ENCODE measurements at regions not wholly inside any gene's neighbourhood (a gene's known extent, or its start where the extent isn't known, plus 50 kb on each side); places are given as distances from the start of the nearest gene placed in this dataset.
A peak's percentile ranks its signal among the peaks of the same experiment; 100 is the strongest.
"Not testable (repeated sequence)": the region's sequence is repeated elsewhere in the genome, so short reads cannot be mapped to it uniquely, and the experiment has no call there.

GRCh38 chr1:143574891-143575520, 396.8 kb downstream of the FAM72C start:
- H3K36me3 ChIP-seq (ENCODE audit: insufficient read depth), result no peaks in the 10 kb centered on the region
- no peaks in the 10 kb centered on the region for H3K4me1 ChIP-seq (ENCODE audit: low read depth, poor library complexity, severe bottlenecking)
- no peak for TF ChIP-seq CTCF (conservative IDR thresholded peaks at IDR 0.05; ENCODE audit: low read depth, low read length)
- H3K79me2 ChIP-seq (ENCODE audit: insufficient read depth, low read depth), result no peaks in the 10 kb centered on the region
- no peaks in the 10 kb centered on the region for H3K27me3 ChIP-seq (ENCODE audit: insufficient read depth, low read depth)
- H3K4me3 ChIP-seq (IDR thresholded peaks at IDR 0.05; ENCODE audit: insufficient read depth, low read depth, low read length), result no peak overlapping the region
- H3K9ac ChIP-seq, result no peak overlapping the region
- no peak overlapping the region for H3K27ac ChIP-seq
- H2AFZ ChIP-seq (ENCODE audit: low read depth), result no peak overlapping the region
- H3K4me2 ChIP-seq, result no peak overlapping the region
- no peaks in the 10 kb centered on the region for H4K20me1 ChIP-seq (ENCODE audit: insufficient read depth)

GRCh38 chr1:143572661-143573060, 399.1 kb downstream of the FAM72C start:
- not testable (repeated sequence) for H3K79me2 ChIP-seq (ENCODE audit: insufficient read depth, low read depth); H3K4me2 ChIP-seq; H4K20me1 ChIP-seq (ENCODE audit: insufficient read depth); H3K27ac ChIP-seq; H3K27me3 ChIP-seq (ENCODE audit: insufficient read depth, low read depth); H2AFZ ChIP-seq (ENCODE audit: low read depth); H3K4me3 ChIP-seq (IDR thresholded peaks at IDR 0.05; ENCODE audit: insufficient read depth, low read depth, low read length); H3K36me3 ChIP-seq (ENCODE audit: insufficient read depth); H3K9ac ChIP-seq; H3K4me1 ChIP-seq (ENCODE audit: low read depth, poor library complexity, severe bottlenecking)

- not testable (repeated sequence) for H3K36me3 ChIP-seq (ENCODE audit: insufficient read depth); H2AFZ ChIP-seq (ENCODE audit: low read depth); H4K20me1 ChIP-seq (ENCODE audit: insufficient read depth); H3K9ac ChIP-seq; H3K4me2 ChIP-seq; H3K4me3 ChIP-seq (IDR thresholded peaks at IDR 0.05; ENCODE audit: insufficient read depth, low read depth, low read length); H3K4me1 ChIP-seq (ENCODE audit: low read depth, poor library complexity, severe bottlenecking); H3K79me2 ChIP-seq (ENCODE audit: insufficient read depth, low read depth); H3K27me3 ChIP-seq (ENCODE audit: insufficient read depth, low read depth); H3K27ac ChIP-seq
These were observed 408.0 kb downstream of the FAM72C start for GRCh38 chr1:143563761-143564160.

GRCh38 chr1:143553627-143554026, 418.2 kb downstream of the FAM72C start:
- TF ChIP-seq CTCF (conservative IDR thresholded peaks at IDR 0.05; ENCODE audit: low read depth, low read length), result no peak
- H3K27ac ChIP-seq, result no peak overlapping the region
- H4K20me1 ChIP-seq (ENCODE audit: insufficient read depth), result no peaks in the 10 kb centered on the region
- H3K79me2 ChIP-seq (ENCODE audit: insufficient read depth, low read depth), result no peaks in the 10 kb centered on the region
- H3K9ac ChIP-seq, result no peak overlapping the region
- H2AFZ ChIP-seq (ENCODE audit: low read depth), result no peak overlapping the region
- no peaks in the 10 kb centered on the region for H3K27me3 ChIP-seq (ENCODE audit: insufficient read depth, low read depth)
- H3K4me2 ChIP-seq, result no peak overlapping the region
- H3K4me1 ChIP-seq (ENCODE audit: low read depth, poor library complexity, severe bottlenecking), result no peaks in the 10 kb centered on the region
- no peaks in the 10 kb centered on the region for H3K36me3 ChIP-seq (ENCODE audit: insufficient read depth)
- H3K4me3 ChIP-seq (IDR thresholded peaks at IDR 0.05; ENCODE audit: insufficient read depth, low read depth, low read length), result no peak overlapping the region

- not testable (repeated sequence) for H3K79me2 ChIP-seq (ENCODE audit: insufficient read depth, low read depth); H3K36me3 ChIP-seq (ENCODE audit: insufficient read depth); H2AFZ ChIP-seq (ENCODE audit: low read depth); H4K20me1 ChIP-seq (ENCODE audit: insufficient read depth); H3K27ac ChIP-seq; H3K4me3 ChIP-seq (IDR thresholded peaks at IDR 0.05; ENCODE audit: insufficient read depth, low read depth, low read length); H3K27me3 ChIP-seq (ENCODE audit: insufficient read depth, low read depth); H3K4me2 ChIP-seq; H3K4me1 ChIP-seq (ENCODE audit: low read depth, poor library complexity, severe bottlenecking); H3K9ac ChIP-seq
These were observed 467.1 kb downstream of the FAM72C start for GRCh38 chr1:143504703-143505102.

GRCh38 chr1:143504080-143504479, 467.7 kb downstream of the FAM72C start:
- not testable (repeated sequence) for H3K27ac ChIP-seq; H3K36me3 ChIP-seq (ENCODE audit: insufficient read depth); H3K27me3 ChIP-seq (ENCODE audit: insufficient read depth, low read depth); H2AFZ ChIP-seq (ENCODE audit: low read depth); H3K79me2 ChIP-seq (ENCODE audit: insufficient read depth, low read depth); H3K9ac ChIP-seq; H3K4me3 ChIP-seq (IDR thresholded peaks at IDR 0.05; ENCODE audit: insufficient read depth, low read depth, low read length); H3K4me2 ChIP-seq; H3K4me1 ChIP-seq (ENCODE audit: low read depth, poor library complexity, severe bottlenecking); H4K20me1 ChIP-seq (ENCODE audit: insufficient read depth)

GRCh38 chr1:143503048-143503447, 468.7 kb downstream of the FAM72C start:
- H3K9ac ChIP-seq; H3K4me3 ChIP-seq (IDR thresholded peaks at IDR 0.05; ENCODE audit: insufficient read depth, low read depth, low read length); H2AFZ ChIP-seq (ENCODE audit: low read depth); H3K4me1 ChIP-seq (ENCODE audit: low read depth, poor library complexity, severe bottlenecking); H3K27ac ChIP-seq; H4K20me1 ChIP-seq (ENCODE audit: insufficient read depth); H3K79me2 ChIP-seq (ENCODE audit: insufficient read depth, low read depth); H3K27me3 ChIP-seq (ENCODE audit: insufficient read depth, low read depth); H3K36me3 ChIP-seq (ENCODE audit: insufficient read depth); H3K4me2 ChIP-seq: not testable (repeated sequence)

- H4K20me1 ChIP-seq (ENCODE audit: insufficient read depth); H3K4me1 ChIP-seq (ENCODE audit: low read depth, poor library complexity, severe bottlenecking); H3K36me3 ChIP-seq (ENCODE audit: insufficient read depth); H3K27me3 ChIP-seq (ENCODE audit: insufficient read depth, low read depth); H3K9ac ChIP-seq; H3K79me2 ChIP-seq (ENCODE audit: insufficient read depth, low read depth); H3K27ac ChIP-seq; H2AFZ ChIP-seq (ENCODE audit: low read depth); H3K4me2 ChIP-seq; H3K4me3 ChIP-seq (IDR thresholded peaks at IDR 0.05; ENCODE audit: insufficient read depth, low read depth, low read length): not testable (repeated sequence)
These were observed 469.7 kb downstream of the FAM72C start for GRCh38 chr1:143502038-143502437.

GRCh38 chr1:143498059-143498749, 473.6 kb downstream of the FAM72C start:
- H3K36me3 ChIP-seq (ENCODE audit: insufficient read depth); H3K79me2 ChIP-seq (ENCODE audit: insufficient read depth, low read depth); H3K4me3 ChIP-seq (IDR thresholded peaks at IDR 0.05; ENCODE audit: insufficient read depth, low read depth, low read length); H4K20me1 ChIP-seq (ENCODE audit: insufficient read depth); H3K27ac ChIP-seq; H3K4me1 ChIP-seq (ENCODE audit: low read depth, poor library complexity, severe bottlenecking): not testable (repeated sequence)
- peaks cover 16% of the 10 kb centered on the region for H3K27me3 ChIP-seq (ENCODE audit: insufficient read depth, low read depth)
- peak overlapping the region; percentile 95 for H2AFZ ChIP-seq (ENCODE audit: low read depth)
- peak overlapping the region; percentile 47; the same call in 1 of the 2 replicates for H3K9ac ChIP-seq
- H3K4me2 ChIP-seq, result peak overlapping the region; percentile 99
